ENCODE measurements at regions not wholly inside any gene's neighbourhood (a gene's known extent, or its start where the extent isn't known, plus 50 kb on each side); places are given as distances from the start of the nearest gene placed in this dataset.

GRCh38 chr17:77354670-77355455 is 214.1 kb downstream of the SEC14L1 start (continued):
- TF ChIP-seq ZHX1 (CRISPR knock-in tag; IDR thresholded peaks at IDR 0.05; ENCODE audit: low read depth): peak; percentile 90
- no peak for TF ChIP-seq PBX3 (CRISPR knock-in tag; IDR thresholded peaks at IDR 0.05; ENCODE audit: borderline replicate concordance)
- TF ChIP-seq RBFOX2 (IDR thresholded peaks at IDR 0.05; ENCODE audit: low read depth, low read length): 0 out of 2 replicates have a peak, but pooled peaks have one; percentile 29
- peak; percentile 87 for TF ChIP-seq YY1 (IDR thresholded peaks at IDR 0.05; ENCODE audit: insufficient read depth, insufficient replicate concordance, low read depth, low read length)
- peak; percentile 89 for TF ChIP-seq HNF4G (IDR thresholded peaks at IDR 0.05; ENCODE audit: borderline replicate concordance, low read depth, low read length)
- peak; percentile 86; the same call in 1 of the 2 replicates for TF ChIP-seq HNF4G (CRISPR knock-in tag; IDR thresholded peaks at IDR 0.05; ENCODE audit: borderline replicate concordance, low read depth)
- TF ChIP-seq CHD2 (IDR thresholded peaks at IDR 0.05; ENCODE audit: low read depth, low read length): no peak
- TF ChIP-seq ZMYM2 (CRISPR knock-in tag; IDR thresholded peaks at IDR 0.05): peak; percentile 79
- peak; percentile 74; the same call in 1 of the 2 replicates for TF ChIP-seq ZMYM4 (CRISPR knock-in tag; IDR thresholded peaks at IDR 0.05)
- no peak for TF ChIP-seq TEF (CRISPR knock-in tag; IDR thresholded peaks at IDR 0.05)
- 0 out of 2 replicates have a peak, but pooled peaks have one; percentile 69 for TF ChIP-seq TFAP4 (IDR thresholded peaks at IDR 0.05; ENCODE audit: borderline replicate concordance, low read depth)
- peak; percentile 44 for TF ChIP-seq HNF1A (IDR thresholded peaks at IDR 0.05; ENCODE audit: low read depth)
- TF ChIP-seq HNF1A (CRISPR knock-in tag; IDR thresholded peaks at IDR 0.05; ENCODE audit: borderline replicate concordance): peak; percentile 83
- TF ChIP-seq ZNF674 (CRISPR knock-in tag; IDR thresholded peaks at IDR 0.05; ENCODE audit: low read depth): 0 out of 2 replicates have a peak, but pooled peaks have one; percentile 59
- TF ChIP-seq ZNF543 (CRISPR knock-in tag; IDR thresholded peaks at IDR 0.05): peak; percentile 44; the same call in 1 of the 2 replicates
- peak; percentile 26 to 32; a peak in 1 of 4 replicates for TF ChIP-seq POLR2A (IDR thresholded peaks at IDR 0.05; ENCODE audit: insufficient read depth in 1 of 2, low read depth in 2 of 2, low read length in 2 of 2)
- TF ChIP-seq AGO2 (optimal IDR thresholded peaks at IDR 0.05; ENCODE audit: low read depth, low read length): no peak
- TF ChIP-seq LCORL (IDR thresholded peaks at IDR 0.05): no peak
- peak; percentile 87 for TF ChIP-seq LCORL (CRISPR knock-in tag; IDR thresholded peaks at IDR 0.05)
- 0 out of 2 replicates have a peak, but pooled peaks have one; percentile 32 for TF ChIP-seq ATF7-NPFF (CRISPR knock-in tag; IDR thresholded peaks at IDR 0.05; ENCODE audit: low read depth)

Data from HepG2 (cell line).